Liver (tissue), 8 donors: ENCODE measurements at regions not wholly inside any gene's neighbourhood (a gene's known extent, or its start where the extent isn't known, plus 50 kb on each side); places are given as distances from the start of the nearest gene placed in this dataset.
A peak's percentile ranks its signal among the peaks of the same experiment; 100 is the strongest.

Source experiments
- DNase-seq: peaks from one replicate; pipeline ENCODE4 v3.0.0-alpha.2; 2017; ENCODE audit warnings: low spot score
- H3K27ac ChIP-seq, 2 donors: one replicate each; pipeline ENCODE4 v1.7.0; 2013; ENCODE audit warnings: inconsistent platforms in 2 of 2, low read length in 2 of 2, control low read depth in 1 of 2, low read depth in 1 of 2, mild to moderate bottlenecking in 1 of 2
- H3K27me3 ChIP-seq, 4 donors: one replicate each; pipeline versions ENCODE4 v1.6.1 to v1.7.0; 2013; ENCODE audit warnings: low read length in 3 of 4, inconsistent platforms in 1 of 4, mild to moderate bottlenecking in 1 of 4, moderate library complexity in 1 of 4; ENCODE audit not compliant: control insufficient read depth in 4 of 4, insufficient read depth in 4 of 4
- H3K36me3 ChIP-seq, 4 donors: one replicate each; pipeline versions ENCODE4 v1.6.1 to v1.7.0; 2013; ENCODE audit warnings: low read length in 3 of 4, mild to moderate bottlenecking in 3 of 4, low read depth in 1 of 4, moderate library complexity in 1 of 4; ENCODE audit not compliant: control insufficient read depth in 4 of 4, insufficient read depth in 3 of 4
- H3K4me1 ChIP-seq, 4 donors: one replicate each; pipeline versions ENCODE4 v1.6.1 to v1.7.0; 2013; ENCODE audit warnings: low read length in 3 of 4, mild to moderate bottlenecking in 3 of 4, moderate library complexity in 1 of 4; ENCODE audit not compliant: control insufficient read depth in 4 of 4, insufficient read depth in 4 of 4
- H3K4me3 ChIP-seq, 3 donors: one replicate each; pipeline versions ENCODE4 v1.6.1 to v1.7.0; 2013; ENCODE audit warnings: low read length in 3 of 3, control low read depth in 1 of 3, low read depth in 1 of 3, mild to moderate bottlenecking in 1 of 3
- H3K9ac ChIP-seq, 2 donors: one replicate each; pipeline ENCODE4 v1.7.0; 2013; ENCODE audit warnings: low read length in 2 of 2, mild to moderate bottlenecking in 2 of 2, moderate library complexity in 2 of 2, control low read depth in 1 of 2, low read depth in 1 of 2
- H3K9me3 ChIP-seq, 4 donors: one replicate each; pipeline versions ENCODE4 v1.6.1 to v1.7.0; 2013; ENCODE audit warnings: low read length in 3 of 4; ENCODE audit not compliant: control insufficient read depth in 4 of 4
- EGR1 ChIP-seq, 2 donors: IDR thresholded peaks; 2 replicates each; pipeline ENCODE4 v1.6.1; 2016 to 2018; ENCODE audit warnings: antibody characterized with exemption in 2 of 2, low read depth in 2 of 2
- FOXA1 ChIP-seq: IDR thresholded peaks from 2 replicates; pipeline ENCODE4 v1.6.1; 2016; ENCODE audit warnings: antibody characterized with exemption
- FOXA2 ChIP-seq: IDR thresholded peaks from 2 replicates; pipeline ENCODE4 v1.6.1; 2016; ENCODE audit warnings: antibody characterized with exemption
- GABPA ChIP-seq, 2 donors: IDR thresholded peaks in 1 of 2; conservative IDR thresholded peaks in 1 of 2; 2 replicates each; pipeline ENCODE4 v1.6.1; 2016; ENCODE audit warnings: antibody characterized with exemption in 2 of 2, mild to moderate bottlenecking in 1 of 2, moderate library complexity in 1 of 2
- HNF4A ChIP-seq, 2 donors: conservative IDR thresholded peaks; 2 replicates each; pipeline ENCODE4 v1.6.1; 2016; ENCODE audit warnings: antibody characterized with exemption in 2 of 2, mild to moderate bottlenecking in 2 of 2
- JUND ChIP-seq, 2 donors: IDR thresholded peaks; 2 replicates each; pipeline ENCODE4 v1.6.1; 2016; ENCODE audit warnings: antibody characterized with exemption in 2 of 2
- NR2F2 ChIP-seq: IDR thresholded peaks from 2 replicates; pipeline ENCODE4 v1.6.1; 2016; ENCODE audit warnings: antibody characterized with exemption
- RAD21 ChIP-seq, 2 donors: IDR thresholded peaks; 2 replicates each; pipeline ENCODE4 v1.6.1; 2016; ENCODE audit warnings: antibody characterized with exemption in 2 of 2, mild to moderate bottlenecking in 2 of 2
- REST ChIP-seq: IDR thresholded peaks from 2 replicates; pipeline ENCODE4 v1.6.1; 2016; ENCODE audit warnings: antibody characterized with exemption, mild to moderate bottlenecking
- RXRA ChIP-seq, 2 donors: IDR thresholded peaks; 2 replicates each; pipeline ENCODE4 v1.6.1; 2017 to 2018; ENCODE audit warnings: antibody characterized with exemption in 2 of 2, mild to moderate bottlenecking in 1 of 2
- SP1 ChIP-seq: IDR thresholded peaks from 2 replicates; pipeline ENCODE4 v1.6.1; 2018; ENCODE audit warnings: antibody characterized with exemption, mild to moderate bottlenecking
- TAF1 ChIP-seq: conservative IDR thresholded peaks from 2 replicates; pipeline ENCODE4 v1.6.1; 2016; ENCODE audit warnings: antibody characterized with exemption, mild to moderate bottlenecking
- YY1 ChIP-seq: IDR thresholded peaks from 2 replicates; pipeline ENCODE4 v1.6.1; 2016; ENCODE audit warnings: antibody characterized with exemption, mild to moderate bottlenecking
- WGBS: extraction: QIAGEN DNeasy Blood & Tissue Kit; methylation state at CpG from one replicate; pipeline ENCODE4 v1.1.7; 2013; 5-methylcytosine and 5-hydroxymethylcytosine counted together
- TF ChIP-seq, protein P1 (sequence below): IDR thresholded peaks from 2 replicates; pipeline ENCODE4 v1.6.1; 2016; ENCODE audit warnings: antibody characterized with exemption
- TF ChIP-seq, protein P2 (sequence below): IDR thresholded peaks from 2 replicates; pipeline ENCODE4 v1.6.1; 2016; ENCODE audit warnings: antibody characterized with exemption
- TF ChIP-seq, protein P3 (sequence below): fragments of 150-350 bp; IDR thresholded peaks from 2 replicates; pipeline ENCODE4 v1.5.1; 2017; ENCODE audit warnings: improper control_type of control experiment, low read depth, low read length; ENCODE audit not compliant: missing input control
- donor health status: healthy.
- donor health status: healthy.
- donor health status: healthy.
- donor health status: healthy.
- donor health status: healthy.

DNA sequence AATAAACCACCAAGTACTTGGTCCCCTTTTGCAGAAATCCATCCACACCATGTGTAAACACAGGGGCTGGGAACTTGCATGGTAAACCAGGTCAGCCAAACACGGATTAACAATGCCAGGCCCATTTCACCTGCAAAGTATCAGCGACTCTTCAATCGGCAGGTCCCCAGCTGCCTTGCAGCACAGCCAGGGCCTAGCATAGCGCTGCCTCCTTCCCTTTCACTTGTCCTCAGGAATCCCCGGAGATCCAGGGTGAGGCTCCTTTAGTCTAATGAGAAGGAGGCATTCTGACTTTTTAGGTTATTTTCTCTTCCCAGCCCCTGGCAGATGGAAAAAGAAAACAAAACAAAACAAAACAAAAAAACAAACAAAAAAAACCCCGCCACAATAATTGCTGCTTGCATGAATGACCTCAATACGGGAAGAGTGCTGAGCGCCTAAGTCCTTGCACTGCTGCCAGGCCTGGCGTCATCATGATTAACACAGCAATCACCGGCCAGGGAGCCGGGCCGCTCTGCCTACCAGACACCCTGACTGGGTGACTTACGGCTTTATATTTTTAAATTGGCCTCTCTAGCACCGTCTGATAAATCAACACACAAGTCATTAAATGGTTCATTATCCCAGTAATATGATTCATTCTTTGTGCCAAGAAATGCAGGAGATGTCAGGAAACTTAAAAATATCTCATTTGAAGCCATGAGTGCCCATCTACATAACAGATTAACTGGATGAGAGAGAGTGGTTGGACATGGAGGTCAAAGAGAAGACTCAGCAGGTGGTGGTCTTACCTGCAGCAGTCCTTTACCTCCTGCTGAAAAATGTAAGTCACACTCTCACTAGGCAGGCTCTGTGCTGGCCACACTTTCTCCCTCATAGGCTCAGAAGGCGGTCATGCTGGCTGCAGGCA, 692.7 kb downstream of the UQCRFS1 start:
- DNase-seq = no peak
- H3K9me3 ChIP-seq = no peaks in the 10 kb centered on the region
- peaks cover 3 to 25% (median 16%) of the 10 kb centered on the region in 4 donors for H3K4me1 ChIP-seq
- no peak overlapping the region for H3K9ac ChIP-seq
- H3K36me3 ChIP-seq = no peaks in the 10 kb centered on the region
- H3K27ac ChIP-seq = peak overlapping the region; percentile 46 to 65
- no peaks in the 10 kb centered on the region for H3K27me3 ChIP-seq
- TF ChIP-seq HNF4A (conservative IDR thresholded peaks at IDR 0.05) (peak in 1 of 2 donors; percentile 30), TAF1 (no peak), RXRA (IDR thresholded peaks at IDR 0.05) (no peak)
- 47% methylated on average over 15 of the region's 15 CpGs for WGBS
- H3K4me3 ChIP-seq = no peak overlapping the region

GRCh38 chr19:28519218-28519779, 693.7 kb downstream of the UQCRFS1 start:
- TF ChIP-seq TAF1 = no peak
- TF ChIP-seq FOXA1 = no peak
- TF ChIP-seq REST = no peak
- TF ChIP-seq, protein P1, sequence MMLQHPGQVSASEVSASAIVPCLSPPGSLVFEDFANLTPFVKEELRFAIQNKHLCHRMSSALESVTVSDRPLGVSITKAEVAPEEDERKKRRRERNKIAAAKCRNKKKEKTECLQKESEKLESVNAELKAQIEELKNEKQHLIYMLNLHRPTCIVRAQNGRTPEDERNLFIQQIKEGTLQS = no peak
- TF ChIP-seq NR2F2 = no peak
- no peak for TF ChIP-seq HNF4A (conservative IDR thresholded peaks at IDR 0.05)
- no peak for TF ChIP-seq EGR1 (IDR thresholded peaks at IDR 0.05; ENCODE audit: low read depth in 2 of 2)
- no peak for TF ChIP-seq GABPA (IDR thresholded peaks at IDR 0.05 in 1 of 2, conservative IDR thresholded peaks at IDR 0.05 in 1 of 2)
- 77% methylated on average over 8 of the region's 8 CpGs for WGBS

GRCh38 chr19:28516415-28516872, 696.5 kb downstream of the UQCRFS1 start:
- Histone ChIP-seq H3K4me1 (peaks cover 3 to 28% (median 17%) of the 10 kb centered on the region in 4 donors), H3K36me3 (no peaks in the 10 kb centered on the region), H3K27ac (peak overlapping the region in 1 of 2 donors; percentile 70), H3K9ac (no peak overlapping the region), H3K9me3 (no peaks in the 10 kb centered on the region), H3K4me3 (no peak overlapping the region), H3K27me3 (no peaks in the 10 kb centered on the region)
- no peak for DNase-seq
- 93% methylated on average over 2 of the region's 2 CpGs for WGBS
- no peak for TF ChIP-seq EGR1 (IDR thresholded peaks at IDR 0.05; ENCODE audit: low read depth in 2 of 2)
- no peak for TF ChIP-seq RAD21 (IDR thresholded peaks at IDR 0.05)
- TF ChIP-seq SP1 = no peak
- TF ChIP-seq, protein P2, sequence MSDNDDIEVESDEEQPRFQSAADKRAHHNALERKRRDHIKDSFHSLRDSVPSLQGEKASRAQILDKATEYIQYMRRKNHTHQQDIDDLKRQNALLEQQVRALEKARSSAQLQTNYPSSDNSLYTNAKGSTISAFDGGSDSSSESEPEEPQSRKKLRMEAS = no peak
- TF ChIP-seq TAF1 = no peak
- no peak for TF ChIP-seq YY1
- no peak for TF ChIP-seq REST
- TF ChIP-seq FOXA2 = no peak
- TF ChIP-seq JUND (IDR thresholded peaks at IDR 0.05) = no peak
- no peak for TF ChIP-seq FOXA1
- TF ChIP-seq, protein P3, sequence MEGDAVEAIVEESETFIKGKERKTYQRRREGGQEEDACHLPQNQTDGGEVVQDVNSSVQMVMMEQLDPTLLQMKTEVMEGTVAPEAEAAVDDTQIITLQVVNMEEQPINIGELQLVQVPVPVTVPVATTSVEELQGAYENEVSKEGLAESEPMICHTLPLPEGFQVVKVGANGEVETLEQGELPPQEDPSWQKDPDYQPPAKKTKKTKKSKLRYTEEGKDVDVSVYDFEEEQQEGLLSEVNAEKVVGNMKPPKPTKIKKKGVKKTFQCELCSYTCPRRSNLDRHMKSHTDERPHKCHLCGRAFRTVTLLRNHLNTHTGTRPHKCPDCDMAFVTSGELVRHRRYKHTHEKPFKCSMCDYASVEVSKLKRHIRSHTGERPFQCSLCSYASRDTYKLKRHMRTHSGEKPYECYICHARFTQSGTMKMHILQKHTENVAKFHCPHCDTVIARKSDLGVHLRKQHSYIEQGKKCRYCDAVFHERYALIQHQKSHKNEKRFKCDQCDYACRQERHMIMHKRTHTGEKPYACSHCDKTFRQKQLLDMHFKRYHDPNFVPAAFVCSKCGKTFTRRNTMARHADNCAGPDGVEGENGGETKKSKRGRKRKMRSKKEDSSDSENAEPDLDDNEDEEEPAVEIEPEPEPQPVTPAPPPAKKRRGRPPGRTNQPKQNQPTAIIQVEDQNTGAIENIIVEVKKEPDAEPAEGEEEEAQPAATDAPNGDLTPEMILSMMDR = no peak
- TF ChIP-seq NR2F2 = no peak
- no peak for TF ChIP-seq GABPA (IDR thresholded peaks at IDR 0.05 in 1 of 2, conservative IDR thresholded peaks at IDR 0.05 in 1 of 2)

More at GRCh38 chr19:28519218-28519779, 693.7 kb downstream of the UQCRFS1 start:
- DNase-seq = no peak
- Histone ChIP-seq H3K27ac (no peak overlapping the region), H3K4me3 (no peak overlapping the region), H3K4me1 (peaks cover 3 to 28% (median 18%) of the 10 kb centered on the region in 4 donors), H3K9ac (no peak overlapping the region), H3K27me3 (no peaks in the 10 kb centered on the region), H3K36me3 (no peaks in the 10 kb centered on the region), H3K9me3 (no peaks in the 10 kb centered on the region)
